ENCODE measurements at regions not wholly inside any gene's neighbourhood (a gene's known extent, or its start where the extent isn't known, plus 50 kb on each side); places are given as distances from the start of the nearest gene placed in this dataset.

GRCh38 chr1:11342621-11343032 lies 69.6 kb downstream of the UBIAD1 start:
- Histone ChIP-seq H3K27me3 (peaks cover 0 to 72% (median 28%) of the 10 kb centered on the region in 9 donors), H3K36me3 (no peaks in the 10 kb centered on the region), H3K4me3 (no peak overlapping the region), H3K27ac (no peak overlapping the region), H3K4me1 (no peaks in the 10 kb centered on the region), H3K9me3 (no peaks in the 10 kb centered on the region)
- TF ChIP-seq CTCF (IDR thresholded peaks at IDR 0.05), result no peak
- no peak for ATAC-seq
- no peak for DNase-seq
- intact Hi-C loops (cut with DNase I), result no loop called here
- 49 to 64% (median 57%) methylated on average over 5 to 6 of the region's 6 CpGs for WGBS, 4 donors

GRCh38 chr1:11345971-11346715 lies 73.1 kb downstream of the UBIAD1 start:
- no peak for ATAC-seq
- peaks cover 0 to 65% (median 16%) of the 10 kb centered on the region in 9 donors for H3K27me3 ChIP-seq

GRCh38 chr1:11350265-11350664 lies 77.3 kb downstream of the UBIAD1 start:
- WGBS, 4 donors, result 31 to 41% (median 38%) methylated on average over 14 of the region's 14 CpGs
- no peak for TF ChIP-seq CTCF (IDR thresholded peaks at IDR 0.05)
- DNase-seq, result no peak
- Histone ChIP-seq H3K36me3 (no peaks in the 10 kb centered on the region), H3K27me3 (peaks cover under 1 to 55% (median 6%) of the 10 kb centered on the region in 9 donors), H3K9me3 (peaks cover 0 to 15% (median 0%) of the 10 kb centered on the region in 12 donors), H3K4me1 (no peaks in the 10 kb centered on the region), H3K27ac (no peak overlapping the region), H3K4me3 (no peak overlapping the region)
- intact Hi-C loops (cut with DNase I), result no loop called here
- no peak for ATAC-seq

More at GRCh38 chr1:11345971-11346715, 73.1 kb downstream of the UBIAD1 start:
- intact Hi-C loops (cut with DNase I), result no loop called here
- TF ChIP-seq CTCF (IDR thresholded peaks at IDR 0.05), result no peak
- no peak for TF ChIP-seq POLR2A (IDR thresholded peaks at IDR 0.05)
- DNase-seq, result no peak
- Histone ChIP-seq H3K27ac (no peak overlapping the region), H3K4me3 (no peak overlapping the region), H3K36me3 (no peaks in the 10 kb centered on the region), H3K4me1 (no peaks in the 10 kb centered on the region), H3K9me3 (peaks cover 0 to 15% (median 0%) of the 10 kb centered on the region in 12 donors)
- 59 to 69% (median 63%) methylated on average over 15 to 19 of the region's 19 CpGs for WGBS, 4 donors

GRCh38 chr1:11352058-11352715 lies 79.2 kb downstream of the UBIAD1 start:
- Histone ChIP-seq H3K36me3 (no peaks in the 10 kb centered on the region), H3K4me1 (no peaks in the 10 kb centered on the region), H3K27me3 (peaks cover 6 to 64% (median 23%) of the 10 kb centered on the region in 9 donors), H3K4me3 (no peak overlapping the region), H3K9me3 (peaks cover 0 to 15% (median 0%) of the 10 kb centered on the region in 12 donors), H3K27ac (no peak overlapping the region)
- intact Hi-C loops (cut with DNase I), result no loop called here
- DNase-seq, result no peak
- WGBS, 4 donors, result 86 to 95% (median 94%) methylated on average over 9 to 12 of the region's 12 CpGs
- TF ChIP-seq CTCF (IDR thresholded peaks at IDR 0.05), result no peak
- TF ChIP-seq POLR2A (IDR thresholded peaks at IDR 0.05), result no peak
- no peak for ATAC-seq
